Smooth muscle cell (in vitro differentiated cells): ENCODE measurements at regions not wholly inside any gene's neighbourhood (a gene's known extent, or its start where the extent isn't known, plus 50 kb on each side); places are given as distances from the start of the nearest gene placed in this dataset.

Experiments
- DNase-seq: peaks from one replicate; lab custom pipeline; 2025; ENCODE audit not compliant: unreplicated experiment; lab: John Stamatoyannopoulos, UW
- H2AFZ ChIP-seq: fragments of 200-600 bp; sonication (generic); 2 replicates; pipeline ENCODE4 v1.6.0; 2016; ENCODE audit warnings: antibody characterized with exemption, low read depth, mild to moderate bottlenecking
- H3F3A ChIP-seq: fragments of 200-600 bp; sonication (generic); 2 replicates; pipeline ENCODE4 v1.6.0; 2017; ENCODE audit warnings: antibody characterized with exemption, low read depth
- H3K27ac ChIP-seq: fragments of 200-600 bp; sonication (generic); 2 replicates; pipeline ENCODE4 v1.5.1; 2016; ENCODE audit warnings: low read depth, mild to moderate bottlenecking
- H3K27me3 ChIP-seq: fragments of 200-600 bp; sonication (generic); 2 replicates; pipeline ENCODE4 v1.6.1; 2016; ENCODE audit warnings: low read depth, mild to moderate bottlenecking
- H3K36me3 ChIP-seq: fragments of 200-600 bp; sonication (generic); 2 replicates; pipeline ENCODE4 v1.5.1; 2016; ENCODE audit warnings: low read depth
- H3K4me1 ChIP-seq: fragments of 200-600 bp; sonication (generic); 2 replicates; pipeline ENCODE4 v1.5.1; 2016; ENCODE audit warnings: low read depth
- H3K4me2 ChIP-seq: fragments of 200-600 bp; sonication (generic); 2 replicates; pipeline ENCODE4 v1.6.0; 2016; ENCODE audit warnings: mild to moderate bottlenecking
- H3K4me3 ChIP-seq: fragments of 200-600 bp; sonication (generic); 2 replicates; pipeline ENCODE4 v1.5.1; 2016; ENCODE audit warnings: mild to moderate bottlenecking
- H3K79me2 ChIP-seq: fragments of 200-600 bp; sonication (generic); 2 replicates; pipeline ENCODE4 v1.6.0; 2016; ENCODE audit warnings: low read depth, mild to moderate bottlenecking
- H3K9ac ChIP-seq: fragments of 200-600 bp; sonication (generic); 2 replicates; pipeline ENCODE4 v1.6.0; 2016; ENCODE audit warnings: low read depth
- H3K9me3 ChIP-seq: fragments of 200-600 bp; sonication (generic); replicated peaks from 2 replicates; pipeline ENCODE4 v1.5.1; 2016; ENCODE audit warnings: low read depth
- H4K20me1 ChIP-seq: fragments of 200-600 bp; sonication (generic); 2 replicates; pipeline ENCODE4 v1.6.0; 2016; ENCODE audit warnings: low read depth
- CTCF ChIP-seq: fragments of 200-600 bp; sonication (generic); IDR thresholded peaks from 2 replicates; pipeline ENCODE4 v1.5.1; 2017; ENCODE audit warnings: borderline replicate concordance, mild to moderate bottlenecking, antibody characterized with exemption; ENCODE audit not compliant: insufficient read depth, poor library complexity, severe bottlenecking
- WGBS: methylation state at CpG from one replicate; pipeline ENCODE4 v1.1.7; 2016; ENCODE audit warnings: low lambda C conversion rate; 5-methylcytosine and 5-hydroxymethylcytosine counted together

GRCh38 chr16:49013727-49014080 lies 267.9 kb downstream of the CBLN1 start:
- H3K36me3 ChIP-seq, result no peaks in the 10 kb centered on the region
- H3K9me3 ChIP-seq, result no peaks in the 10 kb centered on the region
- H3K9ac ChIP-seq, result no peak overlapping the region
- H3K4me1 ChIP-seq, result no peaks in the 10 kb centered on the region
- no peak overlapping the region for H3K4me2 ChIP-seq
- no peaks in the 10 kb centered on the region for H3K79me2 ChIP-seq
- no peaks in the 10 kb centered on the region for H4K20me1 ChIP-seq
- WGBS, result 81% methylated on average over 5 of the region's 5 CpGs
- H3K4me3 ChIP-seq, result no peak overlapping the region
- H2AFZ ChIP-seq, result no peak overlapping the region
- no peak for TF ChIP-seq CTCF
- no peaks in the 10 kb centered on the region for H3K27me3 ChIP-seq
- no peaks in the 10 kb centered on the region for H3F3A ChIP-seq
- no peak overlapping the region for H3K27ac ChIP-seq
- DNase-seq, result no peak

GRCh38 chr16:49012961-49013726 lies 268.5 kb downstream of the CBLN1 start:
- no peak for DNase-seq
- Histone ChIP-seq H3K36me3 (no peaks in the 10 kb centered on the region), H3K9me3 (no peaks in the 10 kb centered on the region), H3K9ac (no peak overlapping the region), H3F3A (no peaks in the 10 kb centered on the region), H3K4me2 (no peak overlapping the region), H3K79me2 (no peaks in the 10 kb centered on the region), H3K4me1 (no peaks in the 10 kb centered on the region), H3K27ac (no peak overlapping the region), H2AFZ (no peak overlapping the region), H4K20me1 (no peaks in the 10 kb centered on the region), H3K4me3 (no peak overlapping the region), H3K27me3 (no peaks in the 10 kb centered on the region)
- 85% methylated on average over 20 of the region's 21 CpGs for WGBS
- no peak for TF ChIP-seq CTCF

GRCh38 chr16:49011901-49012300 lies 269.7 kb downstream of the CBLN1 start:
- no peak for DNase-seq
- Histone ChIP-seq H4K20me1 (no peaks in the 10 kb centered on the region), H3K4me1 (no peaks in the 10 kb centered on the region), H3K79me2 (no peaks in the 10 kb centered on the region), H3F3A (no peaks in the 10 kb centered on the region), H3K9ac (no peak overlapping the region), H3K27me3 (no peaks in the 10 kb centered on the region), H2AFZ (no peak overlapping the region), H3K36me3 (no peaks in the 10 kb centered on the region), H3K9me3 (no peaks in the 10 kb centered on the region), H3K4me3 (no peak overlapping the region), H3K27ac (no peak overlapping the region), H3K4me2 (no peak overlapping the region)
- TF ChIP-seq CTCF, result no peak
- 37% methylated on average over 2 of the region's 2 CpGs for WGBS

- no peak for DNase-seq
- Histone ChIP-seq H4K20me1 (no peaks in the 10 kb centered on the region), H3K27ac (no peak overlapping the region), H3F3A (no peaks in the 10 kb centered on the region), H3K27me3 (no peaks in the 10 kb centered on the region), H3K9me3 (no peaks in the 10 kb centered on the region), H3K4me3 (no peak overlapping the region), H3K9ac (no peak overlapping the region), H3K4me2 (no peak overlapping the region), H3K4me1 (no peaks in the 10 kb centered on the region), H3K79me2 (no peaks in the 10 kb centered on the region), H2AFZ (no peak overlapping the region), H3K36me3 (no peaks in the 10 kb centered on the region)
- 89% methylated on average over 7 of the region's 7 CpGs for WGBS
- TF ChIP-seq CTCF, result no peak
These were observed 270.8 kb downstream of the CBLN1 start for GRCh38 chr16:49010879-49011278.
